Stomach (tissue), 4 donors: ENCODE measurements at regions not wholly inside any gene's neighbourhood (a gene's known extent, or its start where the extent isn't known, plus 50 kb on each side); places are given as distances from the start of the nearest gene placed in this dataset.

Experiments used
- CTCF ChIP-seq, 7 experiments: fragments of 450-650 bp in 4 of 7; fragments of 200-600 bp in 3 of 7; sonication (generic) in 3 of 7; IDR thresholded peaks; one replicate each; pipeline ENCODE4 v1.5.1; 2016 to 2019; ENCODE audit warnings: antibody characterized with exemption in 7 of 7, control low read depth in 2 of 7, mild to moderate bottlenecking in 1 of 7
- EP300 ChIP-seq: sonication (generic); formaldehyde crosslinking; IDR thresholded peaks from one replicate; pipeline ENCODE4 v1.6.1; 2017; ENCODE audit warnings: antibody characterized with exemption
- POLR2A ChIP-seq, 4 donors: fragments of 450-650 bp; IDR thresholded peaks; one replicate each; pipeline ENCODE4 v1.6.1; 2016; ENCODE audit warnings: antibody characterized with exemption in 4 of 4, control low read depth in 2 of 4, mild to moderate bottlenecking in 1 of 4, moderate library complexity in 1 of 4

GRCh38 chr2:13558368-13558767 lies 841.6 kb downstream of the TRIB2 start:
- TF ChIP-seq CTCF (IDR thresholded peaks at IDR 0.05) (no peak), POLR2A (IDR thresholded peaks at IDR 0.05) (no peak), EP300 (no peak)
